GM12874 (cell line): ENCODE measurements at regions not wholly inside any gene's neighbourhood (a gene's known extent, or its start where the extent isn't known, plus 50 kb on each side); places are given as distances from the start of the nearest gene placed in this dataset.

Experiments used
- TF ChIP-seq, protein P1 (sequence below): IDR thresholded peaks from 2 replicates; pipeline ENCODE4 v1.5.1; 2011; ENCODE audit warnings: low read depth, mild to moderate bottlenecking, control low read depth, low read length, moderate library complexity; ENCODE audit not compliant: insufficient read depth

DNA sequence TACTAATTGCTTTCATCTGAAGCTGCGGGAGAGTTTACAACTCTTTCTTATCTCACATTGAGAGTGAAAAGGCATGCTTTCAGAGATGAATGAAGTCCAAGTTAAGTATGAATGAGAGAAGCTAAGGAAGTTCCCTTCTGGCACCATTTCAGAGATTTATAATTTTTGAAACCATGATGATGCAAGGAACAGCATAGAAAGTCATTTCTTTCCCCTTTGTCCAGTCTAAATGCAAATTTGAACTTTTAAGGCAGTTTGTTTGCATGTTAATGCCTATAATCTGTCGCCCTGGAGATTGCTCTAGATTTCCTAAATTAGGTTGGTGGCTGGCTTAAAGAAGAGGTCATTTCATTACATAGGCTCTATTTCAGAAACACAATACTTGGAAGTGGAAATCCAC lies 594.8 kb upstream of the GOT2 start:
- TF ChIP-seq, protein P1, sequence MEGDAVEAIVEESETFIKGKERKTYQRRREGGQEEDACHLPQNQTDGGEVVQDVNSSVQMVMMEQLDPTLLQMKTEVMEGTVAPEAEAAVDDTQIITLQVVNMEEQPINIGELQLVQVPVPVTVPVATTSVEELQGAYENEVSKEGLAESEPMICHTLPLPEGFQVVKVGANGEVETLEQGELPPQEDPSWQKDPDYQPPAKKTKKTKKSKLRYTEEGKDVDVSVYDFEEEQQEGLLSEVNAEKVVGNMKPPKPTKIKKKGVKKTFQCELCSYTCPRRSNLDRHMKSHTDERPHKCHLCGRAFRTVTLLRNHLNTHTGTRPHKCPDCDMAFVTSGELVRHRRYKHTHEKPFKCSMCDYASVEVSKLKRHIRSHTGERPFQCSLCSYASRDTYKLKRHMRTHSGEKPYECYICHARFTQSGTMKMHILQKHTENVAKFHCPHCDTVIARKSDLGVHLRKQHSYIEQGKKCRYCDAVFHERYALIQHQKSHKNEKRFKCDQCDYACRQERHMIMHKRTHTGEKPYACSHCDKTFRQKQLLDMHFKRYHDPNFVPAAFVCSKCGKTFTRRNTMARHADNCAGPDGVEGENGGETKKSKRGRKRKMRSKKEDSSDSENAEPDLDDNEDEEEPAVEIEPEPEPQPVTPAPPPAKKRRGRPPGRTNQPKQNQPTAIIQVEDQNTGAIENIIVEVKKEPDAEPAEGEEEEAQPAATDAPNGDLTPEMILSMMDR: no peak

DNA sequence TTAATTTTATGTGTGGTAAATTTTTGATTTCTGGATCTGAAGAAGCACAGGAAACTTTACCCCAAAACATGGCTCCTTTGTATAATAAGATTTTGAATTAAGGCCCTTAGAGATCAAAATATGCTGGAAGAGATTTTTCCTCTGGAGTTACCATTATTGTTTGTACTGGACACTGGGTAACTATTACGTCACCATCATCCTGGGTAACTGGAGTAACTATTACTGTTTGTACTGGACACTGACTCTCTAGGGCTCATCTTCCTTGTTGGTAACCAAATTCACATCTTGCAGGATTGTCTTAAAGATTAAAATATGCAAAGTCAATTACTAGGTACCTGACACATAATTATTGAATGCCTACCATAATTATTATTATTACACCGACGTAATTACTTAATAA lies 593.8 kb upstream of the GOT2 start:
- TF ChIP-seq, protein P1: no peak

DNA sequence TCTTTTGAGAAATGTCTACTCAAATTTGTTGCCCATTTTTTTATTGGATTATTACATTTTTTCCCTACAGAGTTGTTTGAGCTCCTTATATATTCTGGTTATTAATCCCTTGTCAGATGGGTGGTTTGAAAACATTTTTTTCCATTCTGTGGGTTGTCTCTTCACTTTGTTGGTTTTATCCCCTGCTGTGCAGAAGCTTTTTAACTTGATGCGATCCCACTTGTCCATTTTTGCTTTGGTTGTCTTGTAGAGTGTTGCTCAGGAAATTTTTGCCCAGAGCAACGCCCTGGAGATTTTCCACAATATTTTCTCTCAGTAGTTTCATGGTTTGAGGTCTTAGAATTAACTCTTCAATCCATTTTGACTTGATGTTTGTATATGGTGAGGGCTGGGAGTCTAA lies 592.8 kb upstream of the GOT2 start:
- TF ChIP-seq, protein P1: no peak

DNA sequence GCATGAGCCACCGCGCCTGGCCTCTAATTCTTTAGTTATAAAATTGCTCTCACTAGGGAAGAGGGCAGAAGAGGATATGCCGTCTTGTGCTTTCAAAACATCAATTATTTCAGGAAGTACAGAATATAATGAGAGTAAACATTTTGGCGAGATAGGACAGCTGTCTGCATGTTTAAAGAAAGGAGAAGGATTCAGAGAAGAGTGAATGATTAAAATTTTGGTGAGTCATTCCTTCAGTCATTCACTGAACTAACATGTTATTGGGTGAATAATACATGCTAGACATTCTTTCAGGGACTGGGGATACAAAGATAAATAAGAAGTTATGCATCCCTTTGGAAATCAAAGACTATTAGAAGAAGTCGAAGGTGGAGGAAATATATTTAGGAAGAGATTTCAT lies 590.3 kb upstream of the GOT2 start:
- TF ChIP-seq, protein P1: no peak

DNA sequence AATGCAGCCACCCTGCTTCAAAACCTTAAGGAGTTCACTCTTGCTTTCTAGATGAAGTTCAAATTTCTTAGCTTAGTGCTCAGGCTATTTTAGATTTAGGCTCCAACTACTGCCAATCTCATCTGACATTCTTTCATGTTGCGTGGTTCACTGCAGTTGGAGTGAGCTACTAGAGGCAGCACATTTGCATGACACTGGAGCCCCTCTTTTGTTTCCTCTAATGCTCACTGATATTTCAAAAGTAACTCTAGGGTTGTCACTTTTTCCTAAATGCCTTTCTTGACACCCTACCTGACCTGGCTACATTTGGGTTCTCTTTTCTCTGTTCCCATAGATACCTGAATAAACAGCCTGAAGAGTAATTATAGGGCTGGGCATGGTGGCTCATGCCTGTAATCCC lies 586.5 kb upstream of the GOT2 start:
- TF ChIP-seq, protein P1: no peak

DNA sequence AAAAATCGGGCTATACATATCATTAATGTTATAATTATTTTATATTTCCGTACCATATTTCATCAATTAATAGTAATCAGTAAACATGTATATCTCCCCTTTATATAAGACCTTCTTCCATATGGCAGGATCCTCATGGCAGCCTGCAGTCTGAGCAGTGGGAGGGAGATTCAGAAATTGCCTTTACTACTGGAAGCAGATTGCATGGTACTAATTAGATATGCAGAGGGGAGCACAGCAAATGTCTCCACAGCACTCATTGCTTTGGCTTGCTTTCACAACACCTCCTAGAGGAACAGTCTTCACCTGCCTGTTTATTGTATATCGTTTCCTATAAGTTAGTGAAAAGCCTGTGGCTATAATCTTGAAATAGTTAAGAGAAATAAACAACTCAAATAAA lies 585.8 kb upstream of the GOT2 start:
- TF ChIP-seq, protein P1: no peak

DNA sequence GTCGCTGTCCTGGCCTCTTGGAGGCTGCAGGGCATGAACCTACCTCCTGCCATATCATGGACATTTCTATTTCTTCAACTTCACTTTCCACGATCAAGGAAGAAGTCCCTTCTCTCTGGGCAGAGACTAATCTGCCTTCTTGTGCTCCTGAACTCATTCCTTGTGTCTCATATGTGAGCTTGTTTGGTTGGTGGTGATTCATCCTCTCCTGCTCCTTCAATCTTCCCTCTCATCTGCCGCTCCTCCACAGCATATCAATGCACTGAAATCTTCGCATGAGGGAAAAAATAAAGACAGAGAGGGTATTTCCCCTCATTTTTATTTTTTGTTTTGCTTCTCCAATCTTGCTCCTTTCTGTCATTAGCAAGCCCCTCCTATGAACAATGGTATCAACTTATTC lies 571.7 kb upstream of the GOT2 start:
- TF ChIP-seq, protein P1: no peak

DNA sequence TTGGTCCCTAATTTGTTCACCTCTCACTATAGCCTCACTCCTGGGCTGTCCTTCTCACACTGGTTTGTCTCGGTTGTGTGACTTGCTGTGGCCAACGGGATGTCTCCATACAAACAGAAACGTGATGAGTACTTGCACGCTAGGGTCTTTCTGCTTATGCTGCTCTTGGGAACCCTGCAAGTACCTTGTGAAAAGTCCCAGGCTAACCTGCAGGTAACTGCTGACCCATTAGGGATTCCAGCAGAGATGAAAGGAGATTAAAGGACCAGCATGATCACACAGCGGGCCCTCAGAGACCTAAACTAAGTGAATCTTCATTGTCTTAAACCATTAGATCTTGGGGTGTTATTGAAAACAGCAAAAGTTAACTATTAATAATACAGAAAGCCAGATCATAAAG lies 562.8 kb upstream of the GOT2 start:
- TF ChIP-seq, protein P1: no peak
